Stimulated activated CD4-positive, alpha-beta T cell treated with anti-CD3 and anti-CD28 coated beads, Interleukin-2, amount 100 ng/mL, for 4 hours (primary cell): ENCODE measurements at regions not wholly inside any gene's neighbourhood (a gene's known extent, or its start where the extent isn't known, plus 50 kb on each side); places are given as distances from the start of the nearest gene placed in this dataset.

Experiments
- DNase-seq: peaks from one replicate; pipeline ENCODE4 v3.0.0-alpha.2; 2020; ENCODE audit warnings: low read depth

DNA sequence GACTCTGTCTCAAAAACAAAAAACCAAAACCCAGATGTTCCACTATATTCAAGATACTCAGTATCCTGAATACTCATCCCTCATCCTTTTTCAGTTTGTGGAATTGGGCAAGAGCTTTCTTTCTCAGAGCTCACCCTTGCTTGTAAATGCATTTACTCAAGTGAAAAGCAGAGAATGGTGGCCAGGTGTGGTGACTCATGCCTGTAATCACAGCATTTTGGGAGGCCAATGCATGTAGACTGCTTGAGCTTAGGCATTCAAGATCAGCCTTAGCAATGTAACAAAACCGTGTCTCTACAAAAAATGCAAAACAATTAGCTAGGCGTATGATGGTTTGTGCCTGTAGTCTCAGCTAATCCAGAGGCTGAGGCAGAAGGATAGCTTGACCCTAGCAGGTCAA lies 553.2 kb upstream of the AMELY start:
- no peak for DNase-seq

DNA sequence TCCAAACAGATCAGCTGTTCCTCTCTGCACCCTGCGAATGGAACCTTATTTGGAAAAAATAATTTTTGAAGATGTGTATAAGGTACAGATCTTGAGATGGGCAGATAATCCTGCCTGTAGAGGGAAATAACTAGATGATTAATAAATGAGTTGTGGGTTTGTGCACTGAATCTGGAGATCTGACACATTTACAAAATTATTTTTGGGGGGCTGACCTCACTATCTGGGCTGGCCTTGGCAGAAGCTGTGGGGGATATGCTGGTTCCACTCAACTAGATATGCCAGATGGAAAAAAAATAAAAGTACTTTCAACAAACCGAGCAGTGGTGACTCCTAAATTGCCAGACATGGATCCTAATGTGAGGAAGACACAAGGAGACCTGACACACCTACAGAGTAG lies 552.2 kb upstream of the AMELY start:
- no peak for DNase-seq

DNA sequence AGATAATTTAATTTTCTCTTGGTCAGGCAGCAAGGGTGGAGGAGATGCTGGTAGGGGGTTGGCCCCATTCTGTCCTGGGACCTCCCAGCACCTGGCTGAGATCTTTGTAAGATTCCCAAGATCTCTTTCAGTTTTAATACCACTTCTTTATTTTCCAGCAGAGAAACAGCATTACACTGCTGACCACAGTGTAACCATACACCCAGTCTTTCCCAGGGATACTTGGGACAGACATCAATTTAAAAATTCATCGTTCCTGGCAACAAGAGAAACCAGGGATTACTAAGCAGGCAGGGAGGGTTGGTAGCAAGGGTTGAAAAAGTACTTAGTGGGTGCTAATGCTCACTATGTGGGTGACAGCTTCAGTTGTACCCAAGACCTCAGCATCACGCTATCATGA lies 551.6 kb upstream of the AMELY start:
- no peak for DNase-seq

DNA sequence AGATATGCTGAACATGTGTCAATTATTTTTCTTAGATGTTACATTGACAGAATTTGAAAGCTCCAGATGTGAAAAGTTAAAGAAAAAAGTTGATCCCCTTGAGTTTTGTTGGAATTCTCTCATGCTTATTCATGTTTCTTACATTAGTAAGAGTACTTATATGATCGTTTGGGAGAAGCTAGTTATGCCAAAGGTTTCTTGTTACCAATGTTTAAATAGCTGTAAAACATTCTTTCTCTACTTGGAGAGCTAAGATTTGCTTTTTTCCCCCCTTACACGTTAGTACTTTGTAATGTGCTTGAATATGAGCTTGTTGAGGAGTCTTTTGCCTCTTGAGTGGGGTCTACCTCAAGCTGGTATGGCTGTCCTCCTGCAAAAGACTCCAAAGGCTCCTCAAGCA lies 551.1 kb upstream of the AMELY start:
- no peak for DNase-seq

DNA sequence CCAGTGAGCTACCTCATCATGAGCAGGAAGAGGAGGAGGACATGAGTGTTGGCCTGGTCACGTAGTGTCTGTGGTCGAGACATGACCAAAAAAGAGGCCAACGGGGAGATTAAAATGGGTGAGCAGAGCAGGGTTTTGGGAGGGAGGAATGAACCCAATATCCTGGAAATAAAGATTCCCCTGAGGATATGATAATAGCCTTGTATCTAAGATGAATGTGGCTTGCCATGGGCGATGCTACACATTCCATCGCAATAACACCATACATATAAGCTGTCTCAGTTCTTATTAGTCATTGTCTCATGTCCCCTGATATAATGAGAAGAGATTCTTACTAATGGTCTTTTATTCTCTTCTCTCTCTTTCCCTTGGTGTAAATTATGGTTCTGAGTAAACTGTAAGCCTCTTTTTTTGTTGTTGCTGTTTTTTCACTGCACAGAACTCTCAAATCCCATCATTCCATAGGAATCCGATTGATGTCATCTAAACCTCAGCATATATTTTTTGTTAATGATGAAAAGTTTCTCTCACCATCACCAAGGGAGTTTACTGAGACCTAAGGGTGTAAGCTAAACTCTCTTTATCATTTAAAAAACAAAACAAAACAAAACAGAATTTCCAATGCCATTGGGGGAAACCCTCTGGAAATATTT lies 550.4 kb upstream of the AMELY start:
- DNase-seq = no peak

DNA sequence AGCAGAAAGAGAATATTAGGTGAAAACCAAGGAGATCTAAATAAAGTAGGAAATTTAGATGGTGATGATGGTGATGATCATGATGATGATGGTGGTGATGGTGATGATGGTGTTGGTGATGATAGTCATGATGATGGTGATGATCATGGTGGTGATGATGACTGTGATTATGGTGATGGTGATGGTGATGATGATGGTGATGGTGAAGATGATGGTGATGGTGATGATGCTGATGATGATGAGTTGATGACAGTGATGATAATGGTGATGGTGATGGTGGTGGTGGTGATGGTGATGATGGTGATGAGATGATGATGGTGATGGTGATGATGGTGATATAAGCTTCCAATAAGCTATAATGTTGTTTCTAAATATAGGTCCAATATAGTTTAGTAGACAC lies 548.2 kb upstream of the AMELY start:
- DNase-seq = no peak

DNA sequence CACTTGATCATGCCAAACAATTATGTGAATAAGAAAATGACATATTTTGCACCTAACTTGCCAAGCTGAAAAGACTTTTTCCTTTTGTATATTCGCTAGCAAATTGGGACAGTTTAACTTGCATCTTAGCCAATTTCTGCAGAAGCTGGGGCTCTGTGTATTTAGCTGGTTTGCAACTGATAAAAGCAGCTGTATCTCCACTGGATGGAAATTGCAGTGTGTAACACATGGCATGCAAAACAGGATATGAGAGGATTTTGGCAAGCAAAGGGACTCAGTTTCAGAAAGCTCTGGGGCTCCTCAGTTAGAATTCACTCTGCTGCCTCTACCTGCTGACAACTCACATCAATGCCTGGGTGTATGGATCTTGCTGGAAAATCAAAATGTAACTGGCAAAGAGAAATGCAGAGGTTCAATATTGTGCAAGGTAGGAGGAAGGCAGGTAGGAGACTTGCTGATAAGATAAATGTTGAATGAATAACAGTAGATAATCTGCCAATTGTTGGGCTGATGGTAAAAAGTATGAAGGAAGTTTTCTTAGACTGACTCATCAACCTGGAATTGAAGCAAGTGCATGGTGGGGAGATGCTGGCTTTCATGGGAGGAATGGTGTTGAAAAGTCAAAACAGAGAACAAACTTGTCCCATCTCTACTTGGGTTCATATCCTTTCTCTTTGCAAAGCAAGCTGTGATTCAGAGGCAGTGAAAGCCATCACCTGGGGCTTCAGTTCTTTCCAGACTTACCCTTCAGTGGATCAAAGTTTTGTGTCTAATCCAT lies 546.9 kb upstream of the AMELY start:
- no peak for DNase-seq

DNA sequence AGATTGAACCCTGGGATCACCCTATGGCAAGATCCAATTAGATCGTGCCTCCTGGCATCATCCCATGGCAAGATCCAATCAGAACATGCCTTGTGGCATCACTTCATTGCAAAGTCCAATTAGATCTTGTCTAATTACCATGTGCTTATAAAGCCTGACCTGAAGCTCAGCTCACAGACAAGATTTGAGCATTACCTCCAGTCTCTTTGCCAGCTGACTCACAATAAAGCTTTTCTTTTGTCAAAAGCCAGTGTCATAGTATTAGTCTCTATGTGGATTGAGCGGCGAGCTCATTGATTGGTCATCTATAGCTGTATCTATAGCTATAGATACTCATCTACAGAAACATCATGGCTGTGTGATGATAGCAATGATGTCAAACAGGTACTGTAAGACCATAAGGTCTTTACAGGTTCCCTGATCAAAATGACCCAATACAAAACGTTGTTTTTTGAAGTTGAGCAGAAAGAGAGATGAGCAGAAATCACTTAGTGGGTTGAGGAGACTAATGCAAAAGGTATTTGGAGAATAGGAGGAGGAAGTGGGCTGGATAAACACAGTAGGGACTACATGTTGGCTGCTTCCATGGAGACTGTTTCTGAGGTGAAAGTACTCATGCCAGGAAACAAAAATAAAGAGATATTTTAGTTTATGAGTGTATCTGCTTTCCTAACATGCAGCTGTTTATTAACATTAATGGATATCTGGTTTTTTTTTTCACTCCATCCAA lies 545.9 kb upstream of the AMELY start:
- no peak for DNase-seq

DNA sequence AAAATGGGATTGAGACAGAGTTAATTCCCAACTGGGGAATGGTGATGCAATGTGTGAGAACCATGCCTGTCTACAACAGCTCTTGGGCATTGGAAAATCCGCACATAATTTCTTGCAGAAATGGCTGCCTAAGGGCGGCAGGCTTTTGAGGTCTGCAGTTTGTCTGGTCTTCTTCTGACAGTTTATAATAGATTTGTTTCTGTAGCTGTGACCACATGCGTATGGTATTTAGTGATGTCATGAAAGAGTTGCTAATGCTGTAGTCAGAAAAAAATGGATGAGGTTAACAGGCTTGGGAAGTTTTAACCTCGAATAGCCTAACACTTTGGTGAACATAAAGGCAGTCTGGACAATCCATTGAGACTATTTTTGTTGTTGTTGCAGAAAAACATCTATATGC lies 544.1 kb upstream of the AMELY start:
- DNase-seq = no peak

DNA sequence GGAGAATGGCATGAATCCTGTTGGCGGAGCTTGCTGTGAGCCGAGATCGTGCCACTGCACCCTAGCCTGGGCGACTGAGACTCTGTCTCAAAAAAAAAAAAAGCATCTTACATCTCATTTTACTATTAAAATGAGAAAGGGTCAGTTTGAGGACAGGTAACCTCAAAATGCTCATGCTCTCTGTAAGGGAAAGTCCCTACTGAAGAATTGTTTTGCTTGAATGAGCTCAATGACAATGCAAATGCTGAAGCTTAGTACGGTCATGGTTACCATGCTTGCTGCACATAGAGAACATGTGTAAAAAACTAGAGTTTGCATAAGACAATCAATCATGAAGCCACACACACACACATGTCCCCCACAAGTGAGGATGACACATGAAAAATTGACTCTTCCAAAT lies 541.8 kb upstream of the AMELY start:
- DNase-seq = no peak

DNA sequence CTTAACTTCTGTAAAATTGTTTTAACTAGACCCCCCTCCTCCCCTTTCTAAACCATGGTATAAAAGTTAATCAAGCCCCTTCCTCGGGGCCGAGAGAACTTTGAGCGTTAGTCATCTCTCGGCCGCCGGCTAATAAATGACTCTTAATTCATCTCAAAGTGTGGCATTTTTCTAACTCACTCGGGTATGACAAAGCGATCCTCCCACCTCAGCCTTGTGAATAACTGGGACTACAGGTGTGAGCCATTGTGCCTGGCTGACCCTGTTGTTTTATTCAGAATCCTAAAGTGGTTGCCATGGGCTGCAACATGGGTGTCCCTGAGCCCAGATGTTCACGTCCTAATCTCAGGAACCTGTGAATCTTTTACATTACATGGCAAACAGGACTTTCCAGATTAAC lies 540.7 kb upstream of the AMELY start:
- no peak for DNase-seq

DNA sequence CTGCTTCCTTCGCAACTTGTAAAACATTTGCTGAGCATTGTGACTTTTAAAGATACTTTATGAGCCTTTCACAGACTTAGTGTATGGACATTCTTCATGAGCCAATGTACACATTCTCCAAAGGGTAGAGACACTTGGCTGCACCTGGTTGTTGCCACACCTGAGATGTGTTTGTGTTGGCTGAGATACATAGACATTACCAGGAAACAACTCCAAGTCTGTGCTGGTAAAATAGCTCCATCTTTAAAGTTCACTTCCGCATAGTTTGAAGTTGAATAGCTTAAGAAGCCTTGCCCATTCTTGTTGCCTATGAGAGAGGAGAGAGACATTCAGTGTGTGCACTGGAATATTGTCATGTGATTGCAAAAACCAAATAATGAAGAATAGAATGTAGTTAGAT lies 538.3 kb upstream of the AMELY start:
- no peak for DNase-seq

DNA sequence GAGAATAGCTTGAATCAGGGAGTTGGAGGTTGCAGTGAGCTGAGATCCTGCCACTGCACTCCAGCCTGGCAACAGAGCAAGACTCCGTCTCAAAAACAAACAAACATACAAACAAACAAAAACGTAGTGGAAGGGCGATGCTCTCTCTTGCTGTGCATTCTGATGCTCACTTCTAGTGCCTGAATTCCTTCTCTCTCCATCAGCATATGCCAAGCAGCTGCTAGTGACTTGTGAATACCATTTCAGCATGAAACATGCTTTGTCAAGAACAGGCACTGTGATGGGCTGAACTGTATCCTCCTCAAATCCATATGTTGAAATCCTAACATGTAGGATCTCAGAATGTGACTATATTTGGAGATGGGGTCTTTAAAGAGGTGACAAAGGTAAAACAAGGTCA lies 537.1 kb upstream of the AMELY start:
- DNase-seq = no peak

DNA sequence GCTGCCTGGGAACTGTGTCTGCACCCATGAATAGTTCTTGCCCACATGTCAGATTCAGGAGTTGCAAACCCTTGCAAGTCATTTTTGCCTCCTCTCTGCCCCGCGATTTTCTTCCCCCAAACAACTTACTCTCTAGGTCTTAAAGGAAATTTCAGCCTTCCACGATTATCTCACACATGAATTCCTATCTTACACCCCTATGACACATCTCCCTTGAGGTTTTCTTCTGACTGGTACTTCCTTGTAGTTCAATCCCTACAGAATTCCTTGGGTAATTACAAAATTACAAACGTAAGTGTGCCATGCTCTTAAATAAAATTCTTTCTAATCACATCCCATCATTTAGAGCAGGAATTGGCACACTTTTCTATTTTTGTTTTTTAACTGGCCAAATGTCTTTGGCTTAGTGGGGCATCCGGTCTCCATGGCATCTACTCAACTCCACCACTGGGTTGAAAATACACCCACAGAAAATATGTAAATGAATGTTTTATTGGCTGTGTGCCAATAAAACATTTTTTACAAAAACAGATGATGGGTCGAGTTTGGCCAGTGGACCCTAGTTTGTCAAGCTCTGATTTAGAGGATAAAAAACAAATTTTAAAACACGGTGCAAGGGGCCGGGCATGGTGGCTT lies 536.4 kb upstream of the AMELY start:
- DNase-seq = no peak

DNA sequence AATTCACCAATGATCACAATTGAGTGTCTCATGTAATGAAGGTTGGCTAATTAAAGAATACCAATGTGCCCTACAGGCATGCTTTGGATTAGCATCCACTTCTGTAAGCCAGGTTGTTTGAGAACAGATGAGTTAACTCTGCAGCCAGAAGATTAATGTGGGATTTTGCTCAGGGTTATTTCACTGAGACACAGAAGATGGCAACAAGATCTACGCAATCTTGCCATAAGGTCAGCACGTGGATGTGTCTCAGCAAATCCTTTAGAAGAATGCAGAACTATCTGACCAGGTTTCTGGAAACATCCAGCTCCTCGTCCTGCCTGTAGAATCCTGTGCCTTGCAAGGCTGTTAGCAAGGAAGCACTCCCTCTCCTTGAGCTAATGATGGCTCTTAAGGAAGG lies 532.6 kb upstream of the AMELY start:
- DNase-seq = no peak

DNA sequence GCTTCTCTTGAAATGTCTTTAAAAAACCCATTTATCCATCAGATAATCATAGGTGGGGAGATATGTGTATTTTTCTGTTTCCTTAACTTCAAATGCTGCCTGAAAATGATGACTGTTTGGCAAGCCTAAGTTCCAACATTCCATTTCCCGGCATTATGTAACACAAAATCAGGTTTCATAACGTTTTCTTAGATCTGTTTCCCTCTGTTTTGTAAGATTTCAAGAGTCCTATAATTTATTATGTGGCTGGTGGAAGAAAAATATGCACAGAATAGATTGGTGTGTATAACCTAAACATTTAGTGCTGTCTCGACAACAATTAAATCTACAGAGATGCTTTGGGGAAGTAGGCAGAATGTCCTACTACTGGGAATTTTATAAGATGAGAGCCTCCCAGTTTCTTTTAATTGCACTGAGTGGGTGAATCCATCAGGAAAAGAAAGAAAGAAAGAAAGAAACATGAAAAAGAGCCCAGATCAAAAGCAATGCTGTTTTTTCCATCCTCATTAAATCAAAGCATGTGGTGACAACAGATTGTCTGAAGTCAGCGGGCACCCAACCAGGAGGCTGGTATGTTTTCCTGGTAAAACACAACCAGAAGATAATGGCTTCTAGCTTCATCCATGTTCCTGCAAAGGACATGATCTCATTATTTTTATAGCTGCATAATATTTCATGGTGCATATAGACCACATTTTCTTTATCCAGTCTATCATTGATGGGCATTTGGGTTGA lies 529.4 kb upstream of the AMELY start:
- no peak for DNase-seq

DNA sequence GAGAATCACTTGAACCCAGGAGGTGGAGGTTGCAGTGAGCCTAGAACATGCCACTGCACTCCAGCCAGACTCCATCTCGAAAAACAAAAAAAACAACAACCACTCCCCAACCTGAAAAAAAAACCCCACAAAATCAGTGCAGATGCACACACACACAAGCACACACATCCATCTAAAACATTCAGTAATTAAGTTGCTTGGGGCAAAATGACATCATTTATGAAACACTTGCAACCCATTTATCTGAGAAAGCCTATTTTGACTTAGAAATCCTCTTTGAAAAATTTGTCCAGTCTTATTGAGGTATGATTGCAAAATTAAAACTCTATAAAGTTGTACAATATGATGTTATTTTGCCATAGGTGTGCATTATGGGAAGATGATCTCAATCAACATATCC lies 525.5 kb upstream of the AMELY start:
- DNase-seq = no peak

DNA sequence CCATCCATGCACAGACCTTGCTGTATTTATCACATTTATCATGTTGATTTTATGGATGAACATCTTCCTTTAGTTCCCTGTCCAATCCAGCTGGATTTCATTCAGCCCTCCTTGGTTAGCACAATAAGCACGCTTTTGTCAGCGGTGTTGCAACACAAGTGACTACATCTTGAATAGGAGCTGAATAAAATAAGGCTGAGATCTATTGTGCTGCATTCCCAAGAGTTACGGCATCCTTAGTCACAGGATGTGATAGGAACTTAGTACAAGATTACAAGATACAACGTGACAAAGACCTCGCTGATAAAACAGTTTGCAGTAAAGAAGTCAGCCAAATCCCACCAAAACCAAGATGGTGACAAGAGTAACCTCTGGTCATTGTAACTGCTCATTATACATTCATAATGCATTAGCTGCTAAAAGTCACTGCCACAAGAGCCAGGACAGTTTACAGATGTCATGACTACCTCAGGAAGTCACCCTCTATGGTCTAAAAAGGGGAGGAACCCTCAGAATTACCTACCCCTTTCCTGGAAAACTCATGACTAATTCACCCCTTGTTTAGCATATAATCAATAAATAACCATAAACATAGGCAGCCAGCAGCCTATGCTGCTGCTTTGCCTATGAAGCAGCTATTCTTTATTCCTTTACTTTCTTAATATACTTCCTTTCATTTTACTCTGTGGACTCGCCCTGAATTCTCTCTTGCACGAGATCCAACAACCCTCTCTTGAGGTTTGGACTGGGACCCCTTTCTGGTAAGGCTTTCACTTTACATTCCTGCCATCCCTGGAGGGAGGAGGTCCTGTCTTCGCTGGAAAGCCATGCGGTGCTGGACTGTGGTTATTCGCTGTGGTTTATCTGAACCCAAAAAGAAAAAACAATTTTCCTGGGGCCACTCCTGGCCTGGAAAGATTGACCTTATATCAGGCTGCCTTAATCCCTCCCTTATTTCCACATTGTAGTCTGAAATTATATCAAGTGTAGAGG lies 522.6 kb upstream of the AMELY start:
- no peak for DNase-seq

DNA sequence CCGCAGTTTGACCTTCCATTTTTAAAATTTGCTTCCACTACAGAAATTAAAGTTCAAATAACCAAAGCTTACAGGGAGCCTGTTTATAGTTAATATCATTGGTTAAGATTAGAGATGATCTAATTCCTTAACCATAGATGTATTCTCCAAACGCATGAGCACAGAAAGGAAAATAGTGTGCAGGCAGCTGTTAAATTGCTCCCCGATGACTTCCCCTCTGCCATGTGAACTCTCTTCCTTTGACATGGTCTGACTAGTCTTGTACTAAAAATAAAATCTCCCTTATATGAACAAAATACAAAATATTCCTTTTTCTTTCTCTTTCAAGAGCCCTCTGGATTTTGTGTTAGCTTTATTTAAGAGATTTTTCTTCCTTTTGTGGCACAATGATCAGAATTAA lies 507.6 kb upstream of the AMELY start:
- no peak for DNase-seq

DNA sequence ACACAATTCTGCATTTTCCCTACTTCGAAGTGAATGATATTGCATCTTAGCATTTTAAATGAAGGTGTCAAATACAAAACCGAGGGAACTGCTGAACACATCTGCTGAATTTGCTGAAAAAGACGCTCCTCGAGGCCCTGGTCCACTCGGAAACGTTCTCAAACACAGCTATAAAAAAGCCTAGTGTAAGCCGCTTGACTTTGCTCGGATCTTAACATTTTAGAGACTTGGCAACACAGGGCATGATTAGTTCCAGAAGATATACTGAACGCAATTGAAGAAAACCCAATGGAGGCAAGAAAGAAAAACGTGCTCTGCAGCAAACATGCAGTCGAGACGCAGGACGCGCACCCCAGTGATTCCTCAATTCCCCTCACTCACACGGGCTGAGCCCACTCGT lies 506.4 kb upstream of the AMELY start:
- no peak for DNase-seq

DNA sequence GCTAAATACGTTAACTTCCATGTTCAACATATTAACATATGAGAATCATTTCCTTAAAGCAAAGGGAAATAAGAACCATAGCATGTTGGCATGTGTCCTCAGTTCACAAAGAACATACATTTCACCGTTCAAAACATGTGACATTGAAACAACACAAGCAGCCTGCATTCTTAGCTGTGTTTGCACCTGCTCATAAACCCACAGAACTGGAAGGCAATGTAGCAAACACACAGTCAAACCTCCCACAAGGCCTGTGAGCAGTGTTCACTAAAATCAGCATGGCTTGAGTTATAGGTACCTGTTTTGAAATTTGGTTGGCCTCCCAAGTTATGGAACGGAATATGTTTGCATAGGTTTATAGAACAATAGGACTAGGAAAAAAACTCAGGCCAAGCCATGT lies 504.9 kb upstream of the AMELY start:
- DNase-seq = no peak
